Thyroid gland (tissue), 4 donors: ENCODE measurements at regions not wholly inside any gene's neighbourhood (a gene's known extent, or its start where the extent isn't known, plus 50 kb on each side); places are given as distances from the start of the nearest gene placed in this dataset.

Source experiments
- DNase-seq, 2 donors: peaks; one replicate each; pipeline ENCODE4 v3.0.0-alpha.2; 2019
- H3K27ac ChIP-seq, 3 donors: fragments of 200-600 bp; sonication (generic); 1 replicate in 2 of 3; 2 replicates in 1 of 3; pipeline ENCODE4 v1.5.1; 2016 to 2019; ENCODE audit warnings: mild to moderate bottlenecking in 1 of 3, moderate library complexity in 1 of 3
- H3K27me3 ChIP-seq: fragments of 200-600 bp; sonication (generic); one replicate; pipeline ENCODE4 v1.5.1; 2019
- H3K36me3 ChIP-seq, 2 donors: fragments of 200-600 bp; sonication (generic); one replicate each; pipeline ENCODE4 v1.5.1; 2016 to 2019
- H3K4me1 ChIP-seq, 2 donors: fragments of 200-600 bp; sonication (generic); one replicate each; pipeline ENCODE4 v1.5.1; 2017 to 2019
- H3K4me3 ChIP-seq, 3 donors: fragments of 200-600 bp; sonication (generic); replicated peaks in 1 of 3; 1 replicate in 2 of 3; 2 replicates in 1 of 3; pipeline ENCODE4 v1.5.1; 2016; ENCODE audit warnings: mild to moderate bottlenecking in 1 of 3
- H3K9me3 ChIP-seq: fragments of 200-600 bp; sonication (generic); one replicate; pipeline ENCODE4 v1.5.1; 2017
- POLR2A ChIP-seq, 2 donors: fragments of 450-650 bp; IDR thresholded peaks; one replicate each; pipeline ENCODE4 v1.6.1; 2017; ENCODE audit warnings: antibody characterized with exemption in 2 of 2, mild to moderate bottlenecking in 2 of 2, moderate library complexity in 1 of 2
- WGBS, 2 donors: methylation state at CpG; one replicate each; pipeline ENCODE4 v1.1.5; 2017; 5-methylcytosine and 5-hydroxymethylcytosine counted together
- intact Hi-C: fragments of 100-400 bp; cut with DNase I; formaldehyde crosslinking; loops from one replicate; pipeline ENCODE4 v1.15.1; 2023
- TF ChIP-seq, protein P1 (sequence below), 6 experiments: fragments of 200-600 bp in 3 of 6; fragments of 450-650 bp in 3 of 6; sonication (generic) in 3 of 6; IDR thresholded peaks; one replicate each; pipeline ENCODE4 v1.5.1; 2016 to 2019; ENCODE audit warnings: antibody characterized with exemption in 6 of 6, mild to moderate bottlenecking in 2 of 6, inconsistent platforms in 1 of 6, moderate library complexity in 1 of 6

- 90 to 91% methylated on average over 2 of the region's 2 CpGs for WGBS, 2 donors
- Histone ChIP-seq H3K4me1 (no peaks in the 10 kb centered on the region), H3K9me3 (no peaks in the 10 kb centered on the region), H3K27ac (no peak overlapping the region), H3K27me3 (no peaks in the 10 kb centered on the region), H3K4me3 (no peak overlapping the region), H3K36me3 (no peaks in the 10 kb centered on the region)
- intact Hi-C loops: no loop called here
- TF ChIP-seq, protein P1, sequence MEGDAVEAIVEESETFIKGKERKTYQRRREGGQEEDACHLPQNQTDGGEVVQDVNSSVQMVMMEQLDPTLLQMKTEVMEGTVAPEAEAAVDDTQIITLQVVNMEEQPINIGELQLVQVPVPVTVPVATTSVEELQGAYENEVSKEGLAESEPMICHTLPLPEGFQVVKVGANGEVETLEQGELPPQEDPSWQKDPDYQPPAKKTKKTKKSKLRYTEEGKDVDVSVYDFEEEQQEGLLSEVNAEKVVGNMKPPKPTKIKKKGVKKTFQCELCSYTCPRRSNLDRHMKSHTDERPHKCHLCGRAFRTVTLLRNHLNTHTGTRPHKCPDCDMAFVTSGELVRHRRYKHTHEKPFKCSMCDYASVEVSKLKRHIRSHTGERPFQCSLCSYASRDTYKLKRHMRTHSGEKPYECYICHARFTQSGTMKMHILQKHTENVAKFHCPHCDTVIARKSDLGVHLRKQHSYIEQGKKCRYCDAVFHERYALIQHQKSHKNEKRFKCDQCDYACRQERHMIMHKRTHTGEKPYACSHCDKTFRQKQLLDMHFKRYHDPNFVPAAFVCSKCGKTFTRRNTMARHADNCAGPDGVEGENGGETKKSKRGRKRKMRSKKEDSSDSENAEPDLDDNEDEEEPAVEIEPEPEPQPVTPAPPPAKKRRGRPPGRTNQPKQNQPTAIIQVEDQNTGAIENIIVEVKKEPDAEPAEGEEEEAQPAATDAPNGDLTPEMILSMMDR (IDR thresholded peaks at IDR 0.05): no peak
- TF ChIP-seq POLR2A (IDR thresholded peaks at IDR 0.05): no peak
- no peak for DNase-seq
These were observed 71.7 kb upstream of the TNC start for GRCh38 chr9:115189686-115190085.

DNA sequence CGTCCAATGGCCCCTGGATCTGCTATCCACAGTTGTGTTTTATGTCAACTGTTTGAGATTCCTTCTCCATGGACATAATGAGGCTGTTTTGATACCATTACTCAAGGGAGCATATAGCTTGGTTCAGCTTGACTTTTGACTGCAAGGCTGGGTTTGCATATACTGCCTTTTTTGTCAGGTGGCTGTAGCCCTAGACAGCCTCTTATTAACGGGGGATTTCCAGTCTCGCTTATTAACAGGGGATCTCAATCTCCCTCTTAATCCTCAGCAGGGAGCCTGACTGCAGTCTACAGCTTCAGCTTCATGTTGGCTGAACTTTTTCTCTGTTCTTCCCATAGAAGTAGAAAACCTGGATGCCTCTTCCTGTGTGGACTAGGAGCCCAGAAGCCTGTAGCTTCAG lies 73.7 kb upstream of the TNC start:
- Histone ChIP-seq H3K4me3 (no peak overlapping the region), H3K9me3 (no peaks in the 10 kb centered on the region), H3K27me3 (no peaks in the 10 kb centered on the region), H3K27ac (no peak overlapping the region), H3K4me1 (no peaks in the 10 kb centered on the region), H3K36me3 (no peaks in the 10 kb centered on the region)
- 65 to 68% methylated on average over 3 of the region's 3 CpGs for WGBS, 2 donors
- TF ChIP-seq, protein P1 (IDR thresholded peaks at IDR 0.05): no peak
- TF ChIP-seq POLR2A (IDR thresholded peaks at IDR 0.05): no peak
- intact Hi-C loops: no loop called here
- DNase-seq: no peak

DNA sequence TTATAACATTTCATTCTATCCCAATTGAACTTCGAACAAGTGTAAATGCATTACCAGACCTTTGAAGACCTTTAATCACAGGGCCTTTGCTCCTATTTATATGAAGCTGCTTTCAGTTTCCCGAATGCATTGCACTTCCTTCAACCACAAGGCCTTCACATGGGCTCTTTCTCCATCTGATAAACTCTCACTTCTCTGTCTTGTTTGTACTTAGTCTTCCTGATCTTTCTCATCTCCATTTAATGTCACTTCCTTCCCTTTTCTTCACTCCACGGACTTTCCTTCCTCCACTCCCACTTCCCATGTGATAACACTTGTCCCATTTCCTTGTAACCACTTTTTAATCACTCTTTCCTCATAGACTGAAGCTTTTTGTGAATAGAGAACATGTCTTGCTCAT lies 74.3 kb upstream of the TNC start:
- no peaks in the 10 kb centered on the region for H3K27me3 ChIP-seq
- intact Hi-C loops: no loop called here
- no peak overlapping the region for H3K4me3 ChIP-seq
- TF ChIP-seq POLR2A (IDR thresholded peaks at IDR 0.05): no peak
- TF ChIP-seq, protein P1 (IDR thresholded peaks at IDR 0.05): no peak
- no peak for DNase-seq
- H3K9me3 ChIP-seq: no peaks in the 10 kb centered on the region
- H3K36me3 ChIP-seq: no peaks in the 10 kb centered on the region
- H3K4me1 ChIP-seq: no peaks in the 10 kb centered on the region
- WGBS, 2 donors: 56 to 68% methylated on average over 3 of the region's 3 CpGs
- no peak overlapping the region for H3K27ac ChIP-seq

DNA sequence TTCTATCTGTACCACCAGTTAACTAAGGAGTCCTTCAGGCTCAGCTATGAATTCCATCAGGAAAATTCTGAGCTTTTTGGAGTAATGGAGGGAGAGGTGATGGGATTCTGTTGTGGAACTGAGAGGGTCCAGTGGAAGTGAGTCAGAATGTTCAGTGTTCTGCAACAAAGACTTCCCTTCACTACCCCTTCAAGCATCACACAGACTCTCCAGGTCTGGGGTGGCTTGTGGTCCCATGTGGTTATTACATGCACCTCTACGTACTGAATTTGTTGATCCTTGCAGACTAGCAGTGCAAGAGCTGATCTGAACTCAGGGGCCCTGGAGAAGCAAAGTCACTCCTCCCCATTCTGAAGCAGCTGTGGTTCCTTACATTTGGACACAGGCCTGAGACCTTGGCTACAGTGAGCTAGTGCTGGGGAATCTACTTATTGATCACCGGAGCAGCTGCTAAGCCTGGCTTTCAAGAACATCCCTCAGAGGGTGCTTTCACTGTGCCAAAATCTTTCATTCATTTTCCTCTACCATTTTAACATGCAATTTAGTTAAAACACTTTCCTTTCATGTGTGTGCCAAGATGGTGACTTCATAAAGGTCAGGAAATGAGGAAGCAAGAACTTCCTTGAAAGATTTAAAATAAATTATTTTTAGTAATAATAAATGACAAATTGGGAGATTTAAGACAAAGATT lies 75.0 kb upstream of the TNC start:
- intact Hi-C loops: no loop called here
- Histone ChIP-seq H3K9me3 (no peaks in the 10 kb centered on the region), H3K27me3 (no peaks in the 10 kb centered on the region), H3K27ac (no peak overlapping the region), H3K36me3 (no peaks in the 10 kb centered on the region), H3K4me3 (no peak overlapping the region), H3K4me1 (no peaks in the 10 kb centered on the region)
- no peak for DNase-seq
- WGBS, 2 donors: 68 to 70% methylated on average over 2 of the region's 2 CpGs
- TF ChIP-seq POLR2A (IDR thresholded peaks at IDR 0.05): no peak
- TF ChIP-seq, protein P1 (IDR thresholded peaks at IDR 0.05): no peak

GRCh38 chr9:115193777-115194176 lies 75.8 kb upstream of the TNC start:
- no peak for DNase-seq
- TF ChIP-seq, protein P1 (IDR thresholded peaks at IDR 0.05): no peak
- TF ChIP-seq POLR2A (IDR thresholded peaks at IDR 0.05): no peak
- Histone ChIP-seq H3K27ac (no peak overlapping the region), H3K36me3 (no peaks in the 10 kb centered on the region), H3K9me3 (no peaks in the 10 kb centered on the region), H3K4me1 (no peaks in the 10 kb centered on the region), H3K4me3 (no peak overlapping the region), H3K27me3 (no peaks in the 10 kb centered on the region)
- intact Hi-C loops: no loop called here
- WGBS, 2 donors: 57 to 67% methylated on average over 4 of the region's 4 CpGs
